ENCODE measurements at regions not wholly inside any gene's neighbourhood (a gene's known extent, or its start where the extent isn't known, plus 50 kb on each side); places are given as distances from the start of the nearest gene placed in this dataset.

DNA sequence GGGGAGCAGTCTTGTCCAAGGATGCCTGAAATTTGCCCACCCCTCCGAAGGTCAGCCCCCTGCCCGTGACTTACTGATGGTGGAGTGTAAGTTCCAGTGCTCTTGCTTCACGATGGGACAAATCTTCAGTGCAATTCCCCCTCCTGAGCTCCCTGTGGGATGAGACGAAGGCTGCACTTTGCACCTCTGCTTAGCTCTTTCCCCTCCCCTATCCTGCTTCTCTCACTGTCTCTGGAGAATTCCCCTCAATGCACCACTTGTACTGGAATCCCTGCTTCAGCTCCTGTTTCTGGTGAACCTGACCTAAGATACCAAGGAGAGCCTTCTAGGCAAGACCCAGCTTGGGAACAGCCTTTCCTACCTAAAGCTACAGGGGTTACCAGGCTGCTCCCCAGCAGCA lies 122.9 kb upstream of the ZMIZ1 start:
- in situ Hi-C loops (cut with HindIII; ENCODE audit: low pct_ligation_motif_present, low sequenced_read_pairs) = no loop called here
- peaks cover 4% of the 10 kb centered on the region for H3K27me3 ChIP-seq (replicated peaks)

DNA sequence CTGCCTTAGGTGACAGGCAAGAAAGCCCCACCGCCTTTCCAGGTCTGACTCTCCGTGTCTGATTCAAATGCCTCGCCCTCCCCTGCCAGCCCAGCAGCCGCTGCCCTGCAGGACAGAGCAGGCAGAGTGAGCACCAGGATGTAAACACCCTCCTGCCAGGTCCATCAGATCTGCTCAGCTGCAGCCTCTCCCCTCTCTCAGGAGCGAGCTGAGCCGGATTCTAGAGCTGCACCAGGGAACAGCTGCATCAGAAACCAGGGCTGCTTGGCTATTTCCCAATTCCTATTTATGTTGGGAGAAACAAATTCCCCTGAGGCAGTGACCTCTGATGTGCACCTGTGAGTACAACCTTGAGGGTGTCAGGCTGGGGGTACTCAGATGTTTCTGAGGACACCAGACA lies 121.5 kb upstream of the ZMIZ1 start:
- H3K27me3 ChIP-seq (replicated peaks) = peaks cover 4% of the 10 kb centered on the region
- in situ Hi-C loops (cut with HindIII; ENCODE audit: low pct_ligation_motif_present, low sequenced_read_pairs) = no loop called here
- no peak overlapping the region for H3K27ac ChIP-seq
- H3K36me3 ChIP-seq (replicated peaks) = no peaks in the 10 kb centered on the region
- no peak for DNase-seq
- TF ChIP-seq, protein P1, sequence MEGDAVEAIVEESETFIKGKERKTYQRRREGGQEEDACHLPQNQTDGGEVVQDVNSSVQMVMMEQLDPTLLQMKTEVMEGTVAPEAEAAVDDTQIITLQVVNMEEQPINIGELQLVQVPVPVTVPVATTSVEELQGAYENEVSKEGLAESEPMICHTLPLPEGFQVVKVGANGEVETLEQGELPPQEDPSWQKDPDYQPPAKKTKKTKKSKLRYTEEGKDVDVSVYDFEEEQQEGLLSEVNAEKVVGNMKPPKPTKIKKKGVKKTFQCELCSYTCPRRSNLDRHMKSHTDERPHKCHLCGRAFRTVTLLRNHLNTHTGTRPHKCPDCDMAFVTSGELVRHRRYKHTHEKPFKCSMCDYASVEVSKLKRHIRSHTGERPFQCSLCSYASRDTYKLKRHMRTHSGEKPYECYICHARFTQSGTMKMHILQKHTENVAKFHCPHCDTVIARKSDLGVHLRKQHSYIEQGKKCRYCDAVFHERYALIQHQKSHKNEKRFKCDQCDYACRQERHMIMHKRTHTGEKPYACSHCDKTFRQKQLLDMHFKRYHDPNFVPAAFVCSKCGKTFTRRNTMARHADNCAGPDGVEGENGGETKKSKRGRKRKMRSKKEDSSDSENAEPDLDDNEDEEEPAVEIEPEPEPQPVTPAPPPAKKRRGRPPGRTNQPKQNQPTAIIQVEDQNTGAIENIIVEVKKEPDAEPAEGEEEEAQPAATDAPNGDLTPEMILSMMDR (IDR thresholded peaks at IDR 0.05; ENCODE audit: low read depth, low read length, missing control alignments) = no peak
- H3K4me3 ChIP-seq (ENCODE audit: low read depth, low read length) = no peak overlapping the region

More for the DNA sequence above, 122.9 kb upstream of the ZMIZ1 start:
- H3K36me3 ChIP-seq (replicated peaks) = no peaks in the 10 kb centered on the region
- no peak for DNase-seq
- H3K27ac ChIP-seq = no peak overlapping the region
- H3K4me3 ChIP-seq (ENCODE audit: low read depth, low read length) = no peak overlapping the region
- TF ChIP-seq, protein P1 (IDR thresholded peaks at IDR 0.05; ENCODE audit: low read depth, low read length, missing control alignments) = no peak

DNA sequence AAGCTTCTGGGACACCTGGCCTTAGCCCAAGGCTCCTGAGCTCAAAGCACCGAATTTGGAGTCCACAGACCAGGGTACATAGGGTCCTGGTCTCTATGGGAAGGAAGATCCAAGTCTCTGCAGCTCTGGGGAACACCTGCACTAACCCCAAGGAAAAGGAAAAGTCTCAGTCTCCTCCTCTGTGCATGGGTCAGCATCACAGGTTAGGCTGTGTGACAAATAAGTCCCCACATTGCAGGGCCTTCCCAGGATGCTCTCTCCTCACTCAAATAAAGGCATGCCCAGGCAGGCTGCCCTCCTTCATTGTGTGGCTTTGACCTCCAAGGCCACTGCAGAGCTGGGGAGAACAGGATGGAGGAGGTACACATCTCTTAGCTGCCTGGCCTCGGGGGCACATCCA lies 121.0 kb upstream of the ZMIZ1 start:
- H3K36me3 ChIP-seq (replicated peaks) = no peaks in the 10 kb centered on the region
- peaks cover 4% of the 10 kb centered on the region for H3K27me3 ChIP-seq (replicated peaks)
- TF ChIP-seq, protein P1 (IDR thresholded peaks at IDR 0.05; ENCODE audit: low read depth, low read length, missing control alignments) = no peak
- H3K27ac ChIP-seq = no peak overlapping the region
- in situ Hi-C loops (cut with HindIII; ENCODE audit: low pct_ligation_motif_present, low sequenced_read_pairs) = no loop called here
- no peak for DNase-seq
- no peak overlapping the region for H3K4me3 ChIP-seq (ENCODE audit: low read depth, low read length)

DNA sequence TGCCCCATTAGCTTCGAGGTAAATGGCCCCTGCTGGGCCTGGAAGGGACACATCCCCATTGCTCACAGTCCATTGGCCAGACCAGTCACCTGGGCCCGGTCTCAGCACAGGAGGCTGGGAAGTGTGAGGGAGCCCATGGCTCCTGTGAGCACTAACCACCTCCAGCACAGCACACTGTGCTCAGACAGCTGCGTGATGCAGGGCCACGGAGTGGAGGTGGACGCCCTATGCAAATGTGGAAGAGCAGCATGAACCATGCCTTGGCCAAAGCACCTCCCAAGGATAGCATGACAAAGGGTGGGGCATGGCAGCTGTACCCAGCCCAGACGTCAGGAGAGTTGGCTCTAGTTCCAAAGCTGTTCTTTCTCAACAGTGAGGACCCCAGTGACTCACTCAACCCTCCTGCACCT lies 120.1 kb upstream of the ZMIZ1 start:
- TF ChIP-seq, protein P1 (IDR thresholded peaks at IDR 0.05; ENCODE audit: low read depth, low read length, missing control alignments) = no peak
- DNase-seq = no peak

DNA sequence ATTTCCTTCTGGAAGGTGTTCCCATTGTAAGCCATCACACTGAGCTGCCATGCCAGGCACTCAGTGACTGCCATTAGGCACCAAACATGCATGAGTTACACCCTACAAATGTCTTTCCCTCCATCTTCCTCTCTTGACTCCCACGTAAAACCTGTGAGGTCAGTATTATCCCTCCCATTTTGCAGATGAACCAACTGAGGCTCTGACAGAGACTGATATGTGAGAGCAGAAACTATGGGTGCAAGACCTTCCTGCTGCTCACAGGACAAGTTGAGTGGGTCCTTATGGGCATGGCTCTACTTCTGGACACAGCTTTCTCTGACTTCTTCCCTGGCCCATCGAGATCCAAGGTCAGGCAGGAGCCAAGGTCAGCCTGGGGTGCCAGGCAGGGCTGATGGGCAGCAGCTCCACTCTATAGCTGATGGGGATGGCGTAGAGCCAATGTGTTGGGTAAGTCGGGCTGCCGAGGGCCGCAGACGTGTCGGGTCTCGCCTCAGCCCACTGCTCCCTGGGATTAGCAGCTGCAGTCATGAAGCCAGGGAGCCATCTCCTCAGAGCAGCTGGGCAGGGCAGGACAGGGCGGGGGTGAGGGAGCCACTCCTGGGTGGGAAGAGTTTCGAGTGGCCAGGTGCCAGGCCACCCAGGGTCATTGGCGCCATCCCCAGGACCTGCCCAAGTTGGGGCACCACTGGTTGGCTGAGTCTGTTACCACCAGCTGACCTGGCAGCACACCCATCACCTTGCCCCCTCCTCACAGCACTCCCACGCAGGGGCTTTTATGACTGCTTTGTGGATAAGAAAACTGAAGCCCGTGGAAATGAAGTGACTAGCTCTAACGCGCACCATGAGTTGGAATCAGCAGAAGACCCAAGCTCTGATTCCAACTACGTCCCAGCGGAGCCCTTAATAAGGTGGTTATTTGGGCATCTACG lies 117.8 kb upstream of the ZMIZ1 start:
- Histone ChIP-seq H3K36me3 (replicated peaks) (no peaks in the 10 kb centered on the region), H3K27me3 (replicated peaks) (peaks cover 4% of the 10 kb centered on the region), H3K27ac (no peak overlapping the region), H3K4me3 (ENCODE audit: low read depth, low read length) (no peak overlapping the region)
- TF ChIP-seq, protein P1 (IDR thresholded peaks at IDR 0.05; ENCODE audit: low read depth, low read length, missing control alignments) = no peak
- in situ Hi-C loops (cut with HindIII; ENCODE audit: low pct_ligation_motif_present, low sequenced_read_pairs) = no loop called here
- DNase-seq = no peak

More for the DNA sequence above, 120.1 kb upstream of the ZMIZ1 start:
- Histone ChIP-seq H3K36me3 (replicated peaks) (no peaks in the 10 kb centered on the region), H3K4me3 (ENCODE audit: low read depth, low read length) (no peak overlapping the region), H3K27me3 (replicated peaks) (peaks cover 4% of the 10 kb centered on the region), H3K27ac (no peak overlapping the region)
- in situ Hi-C loops (cut with HindIII; ENCODE audit: low pct_ligation_motif_present, low sequenced_read_pairs) = no loop called here

Data from brain microvascular endothelial cell (primary cell).